Cardiac muscle cell (in vitro differentiated cells and primary cell): ENCODE measurements at regions not wholly inside any gene's neighbourhood (a gene's known extent, or its start where the extent isn't known, plus 50 kb on each side); places are given as distances from the start of the nearest gene placed in this dataset.

ENCODE experiments used
- DNase-seq, 2 donors: peaks; one replicate each; pipeline versions ENCODE4 v3.0.0 to v3.0.0-alpha.2; 2010 to 2017; ENCODE audit warnings: low read depth in 1 of 2, low spot score in 1 of 2
- H3K27ac ChIP-seq: fragments of 200-600 bp; sonication (generic); 2 replicates; pipeline ENCODE4 v1.5.1; 2016
- H3K27me3 ChIP-seq: fragments of 200-600 bp; sonication (generic); 2 replicates; pipeline ENCODE4 v1.6.0; 2016; ENCODE audit warnings: control low read depth
- H3K36me3 ChIP-seq: fragments of 200-600 bp; sonication (generic); 2 replicates; pipeline ENCODE4 v1.5.1; 2016; ENCODE audit warnings: control low read depth
- H3K4me1 ChIP-seq: fragments of 200-600 bp; sonication (generic); 2 replicates; pipeline ENCODE4 v1.8.1; 2017; ENCODE audit warnings: low read depth, mild to moderate bottlenecking, mixed run types
- H3K4me3 ChIP-seq: fragments of 200-600 bp; sonication (generic); 2 replicates; pipeline ENCODE4 v1.5.1; 2016; ENCODE audit warnings: mild to moderate bottlenecking
- H3K9me3 ChIP-seq: fragments of 200-600 bp; sonication (generic); 2 replicates; pipeline ENCODE4 v1.5.1; 2017; ENCODE audit warnings: low read depth, mild to moderate bottlenecking, control low read depth
- CTCF ChIP-seq: IDR thresholded peaks from 2 replicates; pipeline ENCODE4 v1.5.1; 2012; ENCODE audit warnings: low read depth, mild to moderate bottlenecking, low read length

DNA sequence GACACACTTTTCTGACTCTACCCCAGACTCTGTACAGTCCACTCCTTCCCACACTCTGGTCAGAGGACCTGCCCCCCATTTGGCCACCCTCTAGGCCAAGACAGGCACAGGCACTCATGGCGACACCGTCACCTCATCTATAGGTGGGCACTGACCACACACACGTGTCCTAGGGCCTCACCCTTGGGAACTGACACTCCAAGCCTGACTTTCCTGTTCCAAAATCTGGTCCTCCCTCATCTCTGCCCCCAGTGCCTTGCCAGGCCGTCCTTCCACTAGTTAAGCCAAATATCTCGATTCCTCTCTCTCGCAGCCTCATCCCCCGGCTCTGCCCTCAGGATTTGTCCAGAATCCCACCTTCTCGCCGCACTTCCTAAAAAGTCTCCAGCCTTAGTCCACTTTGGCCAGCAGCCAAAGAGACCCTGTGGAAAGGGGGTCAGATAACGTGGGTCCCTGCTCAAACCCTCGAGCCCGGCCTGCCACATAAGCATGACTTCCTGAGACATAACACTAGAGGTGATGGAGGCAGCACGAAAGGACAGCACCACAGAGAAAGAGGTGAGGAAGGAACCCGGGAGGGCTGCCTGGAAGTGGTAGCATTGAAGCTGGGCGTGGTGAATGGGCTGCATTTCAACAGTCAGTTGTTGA, 105.8 kb upstream of the OTOS start:
- no peaks in the 10 kb centered on the region for H3K4me1 ChIP-seq

GRCh38 chr2:240247241-240247867, 106.9 kb upstream of the OTOS start:
- TF ChIP-seq CTCF: no peak
- no peaks in the 10 kb centered on the region for H3K27me3 ChIP-seq
- H3K4me1 ChIP-seq: no peaks in the 10 kb centered on the region
- no peak overlapping the region for H3K27ac ChIP-seq
- H3K36me3 ChIP-seq: no peaks in the 10 kb centered on the region
- DNase-seq: no peak
- H3K4me3 ChIP-seq: no peak overlapping the region
- H3K9me3 ChIP-seq: no peaks in the 10 kb centered on the region

More for the DNA sequence above, 105.8 kb upstream of the OTOS start:
- no peaks in the 10 kb centered on the region for H3K9me3 ChIP-seq
- no peak overlapping the region for H3K27ac ChIP-seq
- H3K4me3 ChIP-seq: no peak overlapping the region
- no peak for TF ChIP-seq CTCF
- DNase-seq: no peak
- H3K27me3 ChIP-seq: no peaks in the 10 kb centered on the region
- no peaks in the 10 kb centered on the region for H3K36me3 ChIP-seq

GRCh38 chr2:240247868-240248720, 107.6 kb upstream of the OTOS start:
- H3K36me3 ChIP-seq: no peaks in the 10 kb centered on the region
- DNase-seq: no peak
- H3K4me3 ChIP-seq: no peak overlapping the region
- TF ChIP-seq CTCF: no peak
- no peaks in the 10 kb centered on the region for H3K4me1 ChIP-seq
- H3K27me3 ChIP-seq: no peaks in the 10 kb centered on the region
- no peak overlapping the region for H3K27ac ChIP-seq
- no peaks in the 10 kb centered on the region for H3K9me3 ChIP-seq

DNA sequence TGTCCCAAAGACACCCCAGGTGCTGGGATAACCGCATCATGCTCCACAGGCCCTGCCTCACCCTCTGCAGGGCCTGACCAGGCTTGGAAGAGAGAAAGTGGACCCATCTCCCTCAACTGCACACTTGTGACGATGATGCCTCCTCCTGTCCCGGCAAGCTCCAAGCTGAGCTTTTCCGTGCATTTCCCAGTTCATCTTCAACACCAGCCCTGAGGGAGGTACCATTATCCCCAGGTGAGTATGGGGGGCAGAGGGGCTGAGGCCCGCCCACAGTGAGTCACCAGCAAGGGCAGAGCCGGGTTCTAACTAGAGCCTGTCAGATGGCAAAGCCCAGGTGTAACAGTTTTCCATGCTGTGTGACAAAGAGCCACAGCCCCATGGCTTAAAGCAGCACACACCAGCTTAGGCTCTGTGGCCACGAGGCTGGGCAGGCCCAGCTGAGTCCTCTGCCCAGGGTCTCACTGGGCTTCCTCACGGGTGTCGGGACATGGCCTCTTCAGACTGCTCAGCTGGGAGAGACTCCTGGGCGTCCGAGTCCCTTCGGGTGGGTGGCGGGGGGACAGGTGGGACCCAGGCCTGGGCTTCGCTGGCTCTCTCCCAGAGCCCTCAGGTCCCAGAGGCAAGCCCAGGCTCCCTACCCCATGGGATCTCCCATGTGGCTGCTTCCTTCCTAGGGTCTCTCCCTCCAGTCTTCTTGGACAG, 108.4 kb upstream of the OTOS start:
- Histone ChIP-seq H3K4me1 (no peaks in the 10 kb centered on the region), H3K27ac (no peak overlapping the region)

More for the DNA sequence above, 108.4 kb upstream of the OTOS start:
- Histone ChIP-seq H3K4me3 (no peak overlapping the region), H3K27me3 (no peaks in the 10 kb centered on the region), H3K36me3 (no peaks in the 10 kb centered on the region), H3K9me3 (no peaks in the 10 kb centered on the region)
- TF ChIP-seq CTCF: no peak
- no peak for DNase-seq
